H9 (cell line): ENCODE measurements at regions not wholly inside any gene's neighbourhood (a gene's known extent, or its start where the extent isn't known, plus 50 kb on each side); places are given as distances from the start of the nearest gene placed in this dataset.

ENCODE experiments used
- DNase-seq: peaks from one replicate; pipeline ENCODE4 v3.0.0-alpha.2; 2017
- H2AFZ ChIP-seq: one replicate; pipeline ENCODE4 v1.6.1; 2013; ENCODE audit warnings: mild to moderate bottlenecking, low read length, control low read depth, moderate library complexity
- H2AK5ac ChIP-seq: 2 replicates; pipeline ENCODE4 v1.6.1; 2013; ENCODE audit warnings: low read length, control low read depth, mixed read lengths; ENCODE audit not compliant: insufficient read length
- H2BK120ac ChIP-seq: one replicate; pipeline ENCODE4 v1.6.1; 2013; ENCODE audit warnings: low read depth, mild to moderate bottlenecking, low read length, control low read depth, inconsistent platforms; ENCODE audit not compliant: poor library complexity, severe bottlenecking
- H2BK12ac ChIP-seq: 2 replicates; pipeline ENCODE4 v1.6.1; 2013; ENCODE audit warnings: low read length, control low read depth, mixed read lengths, low read depth; ENCODE audit not compliant: insufficient read length
- H2BK15ac ChIP-seq: 2 replicates; pipeline ENCODE4 v1.6.1; 2013; ENCODE audit warnings: low read depth, low read length, control low read depth
- H2BK20ac ChIP-seq: one replicate; pipeline ENCODE4 v1.6.1; 2013; ENCODE audit warnings: low read depth, mild to moderate bottlenecking, low read length, control low read depth, inconsistent platforms; ENCODE audit not compliant: poor library complexity, severe bottlenecking
- H2BK5ac ChIP-seq: 2 replicates; pipeline ENCODE4 v1.6.1; 2013; ENCODE audit warnings: low read length, control low read depth, mixed read lengths; ENCODE audit not compliant: insufficient read length
- H3K14ac ChIP-seq: 2 replicates; pipeline ENCODE4 v1.6.1; 2013; ENCODE audit warnings: low read length, control low read depth; ENCODE audit not compliant: insufficient read depth
- H3K18ac ChIP-seq: 2 replicates; pipeline ENCODE4 v1.6.1; 2013; ENCODE audit warnings: low read depth, mild to moderate bottlenecking, mixed read lengths, low read length, control low read depth; ENCODE audit not compliant: insufficient read length
- H3K23ac ChIP-seq: 2 replicates; pipeline ENCODE4 v1.6.1; 2013; ENCODE audit warnings: low read length, control low read depth, mixed read lengths, low read depth; ENCODE audit not compliant: insufficient read length
- H3K23me2 ChIP-seq: 2 replicates; pipeline ENCODE4 v1.6.1; 2013; ENCODE audit warnings: low read depth, mild to moderate bottlenecking, mixed read lengths, low read length, control low read depth; ENCODE audit not compliant: insufficient read length, poor library complexity, severe bottlenecking
- H3K27ac ChIP-seq: 2 replicates; pipeline ENCODE4 v1.5.1; 2013; ENCODE audit warnings: low read length, control low read depth, mixed read lengths, low read depth; ENCODE audit not compliant: insufficient read length
- H3K27me3 ChIP-seq: 2 replicates; pipeline ENCODE4 v1.6.1; 2013; ENCODE audit warnings: low read length, control low read depth, inconsistent platforms; ENCODE audit not compliant: insufficient read depth
- H3K4ac ChIP-seq: 2 replicates; pipeline ENCODE4 v1.6.1; 2013; ENCODE audit warnings: low read depth, mild to moderate bottlenecking, control low read depth, inconsistent platforms, low read length, moderate library complexity
- H3K4me1 ChIP-seq: 2 replicates; pipeline ENCODE4 v1.6.1; 2013; ENCODE audit warnings: low read length, control low read depth, inconsistent platforms; ENCODE audit not compliant: insufficient read depth
- H3K4me2 ChIP-seq: 2 replicates; pipeline ENCODE4 v1.6.1; 2013; ENCODE audit warnings: low read length, control low read depth, mixed read lengths; ENCODE audit not compliant: insufficient read length, insufficient read depth
- H3K56ac ChIP-seq: 2 replicates; pipeline ENCODE4 v1.6.1; 2013; ENCODE audit warnings: low read depth, mild to moderate bottlenecking, mixed read lengths, low read length, control low read depth; ENCODE audit not compliant: insufficient read length
- H3K79me1 ChIP-seq: 2 replicates; pipeline ENCODE4 v1.6.1; 2013; ENCODE audit warnings: low read depth, mild to moderate bottlenecking, moderate library complexity, low read length, control low read depth, inconsistent platforms; ENCODE audit not compliant: insufficient read depth, poor library complexity, severe bottlenecking
- H3K79me2 ChIP-seq: 2 replicates; pipeline ENCODE4 v1.6.1; 2013; ENCODE audit warnings: low read length, control low read depth, inconsistent platforms; ENCODE audit not compliant: insufficient read depth
- H3K9ac ChIP-seq: 2 replicates; pipeline ENCODE4 v1.6.1; 2013; ENCODE audit warnings: low read length, control low read depth, mixed read lengths; ENCODE audit not compliant: insufficient read length; ENCODE audit errors: extremely low read depth
- H3K9me3 ChIP-seq: one replicate; pipeline ENCODE4 v1.6.1; 2013; ENCODE audit warnings: low read depth, low read length, inconsistent platforms; ENCODE audit not compliant: control insufficient read depth
- H3T11ph ChIP-seq: one replicate; pipeline ENCODE4 v1.6.1; 2013; ENCODE audit warnings: mild to moderate bottlenecking, low read length, control low read depth, inconsistent platforms
- H4K20me1 ChIP-seq: one replicate; pipeline ENCODE4 v1.6.1; 2013; ENCODE audit not compliant: control insufficient read depth, insufficient read length, insufficient read depth
- H4K5ac ChIP-seq: 2 replicates; pipeline ENCODE4 v1.6.1; 2013; ENCODE audit warnings: low read depth, mild to moderate bottlenecking, mixed read lengths, low read length, control low read depth; ENCODE audit not compliant: insufficient read length
- H4K8ac ChIP-seq: replicated peaks from 2 replicates; pipeline ENCODE4 v1.6.1; 2013; ENCODE audit warnings: low read length, control low read depth, mixed read lengths, low read depth; ENCODE audit not compliant: insufficient read length
- H4K91ac ChIP-seq: 2 replicates; pipeline ENCODE4 v1.6.1; 2013; ENCODE audit warnings: low read depth, mild to moderate bottlenecking, moderate library complexity, mixed read lengths, low read length, control low read depth; ENCODE audit not compliant: insufficient read length
- H3K27ac Mint-ChIP-seq, 3 experiments: 2 replicates in 2 of 3; 3 replicates in 1 of 3; pipeline ENCODE4 v1.8.0; 2020 to 2021; ENCODE audit warnings: mixed read lengths in 3 of 3, mild to moderate bottlenecking in 1 of 3, moderate library complexity in 1 of 3
- H3K27me3 Mint-ChIP-seq: 2 replicates; pipeline ENCODE4 v1.8.0; 2021; ENCODE audit warnings: low read depth, mild to moderate bottlenecking, moderate library complexity, mixed read lengths
- H3K36me3 Mint-ChIP-seq, 3 experiments: 2 replicates in 2 of 3; 3 replicates in 1 of 3; pipeline ENCODE4 v1.8.0; 2020 to 2021; ENCODE audit warnings: low read depth in 3 of 3, mixed read lengths in 3 of 3; ENCODE audit not compliant: insufficient read depth in 1 of 3
- H3K4me1 Mint-ChIP-seq, 2 experiments: 2 replicates each; pipeline ENCODE4 v1.8.0; 2020; ENCODE audit warnings: mixed read lengths in 2 of 2
- H3K4me3 Mint-ChIP-seq, 2 experiments: 2 replicates in 1 of 2; 3 replicates in 1 of 2; pipeline ENCODE4 v1.8.0; 2020 to 2021; ENCODE audit warnings: mild to moderate bottlenecking in 2 of 2, mixed read lengths in 2 of 2, moderate library complexity in 1 of 2
- H3K9me3 Mint-ChIP-seq, 2 experiments: 2 replicates in 1 of 2; 3 replicates in 1 of 2; pipeline ENCODE4 v1.8.0; 2020; ENCODE audit warnings: mild to moderate bottlenecking in 2 of 2, mixed read lengths in 2 of 2, moderate library complexity in 1 of 2
- CTCF ChIP-seq: fragments of 200-600 bp; sonication (generic); conservative IDR thresholded peaks from 3 replicates; pipeline ENCODE4 v1.8.0; 2021; ENCODE audit warnings: antibody characterized with exemption, mild to moderate bottlenecking
- WGBS: extraction: QIAGEN DNeasy Blood & Tissue Kit; methylation state at CpG from one replicate; pipeline ENCODE4 v1.1.7; 2013; ENCODE audit warnings: missing lambda C conversion rate, low lambda C conversion rate, mixed read lengths; ENCODE audit not compliant: insufficient read length; ENCODE audit errors: extremely low coverage; 5-methylcytosine and 5-hydroxymethylcytosine counted together

DNA sequence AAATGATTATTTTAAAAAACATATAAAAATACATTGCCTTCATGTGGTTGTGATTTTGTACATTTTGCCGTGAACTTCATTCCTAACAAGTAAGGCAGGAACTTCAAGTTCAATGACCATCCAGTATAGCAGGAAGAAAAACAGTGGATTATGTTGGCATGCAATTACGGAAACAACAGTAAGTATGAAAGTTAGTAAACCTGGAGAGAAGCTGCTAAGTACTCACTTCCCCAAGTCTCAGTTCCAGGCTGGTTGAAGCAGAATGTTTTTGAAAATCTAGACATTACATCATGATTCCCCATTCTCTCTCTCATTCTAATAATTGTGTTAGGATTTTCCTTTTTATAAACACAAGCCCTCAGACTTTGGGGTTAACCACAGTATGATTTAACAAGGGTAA, 987.1 kb upstream of the KLHL29 start:
- H3K79me2 ChIP-seq: no peaks in the 10 kb centered on the region
- H2BK20ac ChIP-seq: no peak overlapping the region
- no peaks in the 10 kb centered on the region for H3K9me3 Mint-ChIP-seq
- H4K20me1 ChIP-seq: no peaks in the 10 kb centered on the region
- no peak overlapping the region for H2BK5ac ChIP-seq
- H3K27me3 Mint-ChIP-seq: no peaks in the 10 kb centered on the region; the same call in 1 of the 2 replicates
- H3K27ac ChIP-seq: no peak overlapping the region
- no peak overlapping the region for H4K8ac ChIP-seq
- H3K4ac ChIP-seq: no peak overlapping the region
- no peak overlapping the region for H3K9ac ChIP-seq
- no peak overlapping the region for H2BK12ac ChIP-seq
- no peak overlapping the region for H2AK5ac ChIP-seq
- H2AFZ ChIP-seq: no peak overlapping the region
- H3K23ac ChIP-seq: no peak overlapping the region
- no peaks in the 10 kb centered on the region for H3K4me1 Mint-ChIP-seq
- no peak for DNase-seq
- no peak for TF ChIP-seq CTCF
- no peak overlapping the region for H3T11ph ChIP-seq
- H3K56ac ChIP-seq: no peak overlapping the region
- no peak overlapping the region for H3K14ac ChIP-seq
- H4K91ac ChIP-seq: no peak overlapping the region
- no peak overlapping the region for H3K4me2 ChIP-seq
- H3K79me1 ChIP-seq: no peaks in the 10 kb centered on the region
- no peak overlapping the region for H2BK15ac ChIP-seq
- no peaks in the 10 kb centered on the region for H3K27me3 ChIP-seq
- no peaks in the 10 kb centered on the region for H3K9me3 ChIP-seq
- H3K23me2 ChIP-seq: no peaks in the 10 kb centered on the region
- H3K27ac Mint-ChIP-seq: no peak overlapping the region; a peak in 1 of 7 replicates
- no peak overlapping the region for H4K5ac ChIP-seq
- H3K4me1 ChIP-seq: no peaks in the 10 kb centered on the region
- H3K36me3 Mint-ChIP-seq: no peaks in the 10 kb centered on the region
- no peak overlapping the region for H2BK120ac ChIP-seq
- H3K18ac ChIP-seq: no peak overlapping the region
- WGBS: no CpG with 5 or more reads among the region's 2 CpGs
- H3K4me3 Mint-ChIP-seq: no peak overlapping the region
